HG03196 (cell line): ENCODE measurements at regions not wholly inside any gene's neighbourhood (a gene's known extent, or its start where the extent isn't known, plus 50 kb on each side); places are given as distances from the start of the nearest gene placed in this dataset.
"Not testable (repeated sequence)": the region's sequence is repeated elsewhere in the genome, so short reads cannot be mapped to it uniquely, and the experiment has no call there.

Experiments
- ATAC-seq: cut with Tn5 transposase; IDR thresholded peaks from one replicate; pipeline ENCODE4 v1.9.1; 2021; ENCODE audit not compliant: unreplicated experiment

DNA sequence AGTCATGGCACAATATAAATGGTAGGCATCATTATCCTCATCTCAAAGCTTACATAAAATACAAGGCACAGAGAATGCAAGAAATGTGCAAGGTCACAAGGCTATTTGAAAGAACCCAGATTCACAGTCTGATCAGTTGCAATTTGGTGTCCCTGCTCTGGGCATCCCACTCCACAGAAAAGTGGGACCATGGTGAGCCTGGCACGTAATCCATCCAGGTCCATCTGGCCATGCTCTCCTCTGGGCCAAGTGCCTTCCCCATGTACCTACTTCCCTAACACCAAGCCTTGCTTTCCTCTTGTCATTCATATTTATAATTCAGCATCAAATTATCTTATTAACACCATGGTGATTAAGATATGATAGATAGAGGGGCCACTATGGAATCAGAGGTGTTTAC is 390.0 kb downstream of the CDH11 start:
- no peak for ATAC-seq

DNA sequence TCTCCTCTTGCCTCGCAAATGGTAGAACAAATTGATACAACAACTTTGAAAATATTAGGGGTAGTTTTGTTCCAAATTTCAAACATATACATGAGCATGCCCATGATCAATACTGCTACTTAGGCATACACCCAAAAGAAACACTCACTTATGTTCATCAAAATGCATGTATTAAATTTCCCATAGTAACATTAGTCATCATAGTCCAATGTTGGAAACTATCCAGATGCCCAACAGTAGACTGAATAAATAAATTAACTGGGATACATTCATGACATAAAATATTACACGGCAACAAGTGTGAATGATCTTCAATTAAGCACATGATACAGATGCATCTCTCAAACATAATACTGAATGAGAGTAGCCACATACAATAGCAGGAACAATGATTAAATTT is 391.6 kb downstream of the CDH11 start:
- no peak for ATAC-seq

DNA sequence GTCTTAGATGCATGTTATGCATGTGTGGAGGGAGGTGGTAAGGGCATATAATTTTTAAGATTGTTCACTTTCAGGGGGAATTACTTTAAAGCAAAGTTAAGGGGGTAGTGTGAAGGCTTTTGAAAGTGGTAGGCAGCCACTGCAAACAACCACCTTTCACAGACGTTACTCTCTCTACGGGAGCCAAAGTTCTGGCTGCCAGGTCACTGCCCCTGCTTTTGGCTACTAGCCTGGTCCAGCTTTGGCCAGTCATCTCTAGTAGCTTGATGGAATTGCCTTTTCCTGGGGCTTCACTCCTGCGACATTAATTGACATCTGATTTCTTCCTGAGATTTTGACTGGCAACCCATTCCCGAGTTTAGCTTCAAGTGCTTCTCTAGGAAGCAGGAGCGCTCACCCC is 397.5 kb downstream of the CDH11 start:
- ATAC-seq, result no peak

DNA sequence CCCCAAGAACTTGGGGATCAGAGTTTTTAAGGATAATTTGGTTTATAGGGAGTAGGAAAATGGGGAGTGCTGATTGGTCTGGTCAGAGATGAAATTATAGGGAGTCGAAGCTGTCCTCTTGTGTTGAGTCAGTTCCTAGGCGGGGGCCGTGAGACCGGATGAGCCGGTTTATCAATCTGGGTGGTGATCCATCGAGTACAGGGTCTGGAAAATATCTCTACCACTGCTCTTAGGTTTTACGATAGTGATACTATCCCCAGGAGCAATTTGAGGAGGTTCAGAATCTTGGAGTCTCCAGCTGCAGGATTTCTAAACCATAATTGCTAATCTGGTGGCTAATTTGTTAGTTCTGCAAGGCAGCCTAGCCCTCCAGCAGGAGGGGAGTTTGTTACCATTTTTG is 403.4 kb downstream of the CDH11 start:
- ATAC-seq, result no peak

DNA sequence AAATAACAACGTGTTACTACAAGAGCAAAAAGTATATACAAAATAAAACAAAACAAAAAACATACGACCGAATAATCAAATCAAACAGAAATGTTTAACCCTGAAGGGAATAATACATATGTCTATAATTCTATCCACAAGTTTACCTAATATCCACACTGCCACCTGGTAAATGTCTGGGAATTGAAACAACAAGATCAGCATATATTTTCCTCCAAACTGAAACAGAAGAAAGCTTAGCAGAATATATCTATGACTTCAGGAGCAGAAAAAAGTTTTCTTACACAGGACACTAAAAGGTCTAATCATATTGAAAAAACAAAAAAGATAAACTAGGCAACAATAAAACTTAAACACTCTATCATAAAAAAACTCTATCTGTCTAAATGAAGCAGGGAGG is 404.0 kb downstream of the CDH11 start:
- no peak for ATAC-seq

DNA sequence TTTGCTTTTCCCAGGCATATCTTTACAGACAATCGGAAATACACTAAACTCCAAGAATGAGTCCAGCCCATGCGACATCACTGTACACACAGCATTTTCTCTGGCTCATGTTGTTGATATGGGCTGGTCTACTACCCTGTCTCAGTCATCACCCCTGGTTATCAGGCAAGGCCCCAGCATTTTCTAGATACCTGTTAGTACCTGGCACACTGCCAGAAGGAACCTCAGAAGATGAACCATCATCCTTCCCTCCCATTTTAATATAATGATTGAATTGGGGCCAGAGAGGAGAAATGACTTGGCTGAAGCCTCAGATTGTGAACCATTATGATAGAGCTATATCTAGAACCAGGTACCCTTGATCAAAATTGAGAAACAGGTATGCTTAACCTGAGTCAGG is 406.2 kb downstream of the CDH11 start:
- no peak for ATAC-seq

DNA sequence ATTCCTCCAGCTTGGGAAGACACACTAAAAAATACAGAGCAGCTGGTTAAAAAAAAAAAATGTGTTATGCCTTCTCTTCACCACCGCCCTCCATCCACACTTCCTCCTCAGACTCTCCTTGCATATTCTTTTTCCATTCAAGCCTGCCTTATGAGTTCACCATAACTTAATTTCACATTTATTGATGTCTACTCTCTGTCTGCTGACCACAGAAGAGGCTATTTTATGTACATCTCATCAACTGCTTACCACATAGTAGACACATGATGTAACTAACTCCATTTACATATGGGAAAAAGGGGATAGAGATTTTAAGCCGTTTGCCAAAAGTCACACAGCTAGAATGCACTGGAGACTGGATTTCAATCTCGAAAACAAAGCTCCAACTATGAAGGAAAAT is 409.8 kb downstream of the CDH11 start:
- no peak for ATAC-seq

DNA sequence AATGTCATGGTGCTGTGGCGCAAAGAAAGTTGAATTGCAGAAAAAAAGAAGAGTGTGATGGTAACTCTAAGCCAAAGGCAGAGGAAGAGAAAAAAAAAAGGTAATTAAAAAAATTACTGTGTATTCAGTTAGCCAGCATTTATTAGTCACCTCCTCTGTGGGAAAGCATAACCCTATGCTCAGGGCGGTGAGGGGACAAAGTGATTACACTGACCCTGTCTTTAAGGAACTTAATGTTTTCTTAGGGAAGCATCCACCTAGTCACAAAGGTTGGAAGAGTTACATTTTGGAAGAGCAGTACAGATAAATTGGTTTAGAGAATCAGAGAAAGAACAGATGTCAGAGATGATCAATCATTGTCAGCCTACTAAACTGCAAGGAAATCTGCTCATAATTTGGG is 410.3 kb downstream of the CDH11 start:
- ATAC-seq, result no peak

DNA sequence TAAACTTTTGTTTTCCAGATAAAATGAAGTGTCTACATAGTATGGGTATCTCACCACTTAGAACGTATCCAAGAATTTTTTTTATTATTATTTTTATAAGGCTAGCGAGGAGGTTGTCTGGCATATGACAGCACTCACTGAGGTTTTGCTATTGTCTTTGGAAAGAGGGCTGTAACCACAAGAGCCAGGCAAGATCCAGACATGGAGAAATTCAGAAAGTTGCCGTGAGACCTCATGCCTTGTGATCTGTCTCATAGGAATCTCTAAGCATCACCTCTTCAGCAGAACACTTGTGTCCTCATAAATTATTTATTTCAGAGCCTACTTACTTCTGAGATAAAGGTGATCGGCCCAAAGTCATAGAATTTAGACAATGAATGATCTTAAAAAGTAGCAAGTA is 410.8 kb downstream of the CDH11 start:
- ATAC-seq, result no peak

DNA sequence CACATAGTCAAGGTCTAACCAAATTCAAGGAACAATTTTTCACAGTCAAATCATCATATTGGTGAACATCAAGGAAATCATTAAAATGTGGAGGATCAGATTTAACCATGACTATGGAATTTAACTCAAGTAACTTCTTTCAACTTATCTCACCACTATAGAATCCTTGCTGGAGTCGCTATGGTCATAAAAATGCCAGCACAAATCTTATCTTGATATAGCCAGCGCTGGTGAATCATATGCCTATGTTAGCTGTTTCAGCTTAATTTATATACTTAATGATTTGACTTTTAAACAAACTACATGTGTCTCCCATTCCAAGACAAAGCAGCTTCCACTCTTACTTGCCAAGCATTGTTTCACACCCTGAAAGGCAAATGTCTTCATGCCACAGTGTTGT is 416.4 kb downstream of the CDH11 start:
- ATAC-seq, result no peak

DNA sequence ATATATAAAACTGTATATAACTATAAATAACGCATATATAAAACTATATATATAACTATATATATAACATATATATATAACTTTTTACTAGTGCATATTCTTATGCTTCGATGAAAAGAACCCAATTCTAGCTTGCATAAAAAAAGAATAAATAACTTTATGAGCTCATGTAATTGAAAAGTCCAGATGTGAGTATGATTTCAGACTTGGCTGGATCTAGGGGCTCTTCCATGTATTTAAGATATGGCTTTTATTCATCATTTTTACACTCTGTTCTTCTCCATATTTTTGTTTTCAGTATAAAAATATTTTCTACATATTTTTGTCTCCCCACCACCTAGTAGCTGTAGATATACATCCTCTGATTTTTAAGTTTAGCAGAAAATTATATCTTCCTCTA is 417.5 kb downstream of the CDH11 start:
- no peak for ATAC-seq

DNA sequence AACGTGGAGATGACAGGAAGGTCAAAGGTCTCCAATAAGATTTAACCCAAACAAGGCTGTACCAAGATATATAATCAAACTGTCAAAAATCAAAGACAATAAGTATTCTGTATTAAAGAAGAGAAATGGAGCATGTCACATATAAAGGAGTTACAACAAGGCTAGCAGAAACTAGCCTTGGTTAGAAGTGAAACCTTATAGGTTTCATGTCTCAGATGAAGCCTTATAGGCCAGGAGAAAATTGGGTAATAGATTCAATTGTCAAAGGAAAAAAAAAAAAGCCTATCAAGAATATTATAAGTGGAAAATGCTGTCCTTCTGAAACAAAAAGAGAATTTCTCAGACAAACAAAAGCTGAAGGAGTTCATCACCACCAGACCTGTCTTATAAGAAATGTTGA is 419.4 kb downstream of the CDH11 start:
- ATAC-seq, result no peak

DNA sequence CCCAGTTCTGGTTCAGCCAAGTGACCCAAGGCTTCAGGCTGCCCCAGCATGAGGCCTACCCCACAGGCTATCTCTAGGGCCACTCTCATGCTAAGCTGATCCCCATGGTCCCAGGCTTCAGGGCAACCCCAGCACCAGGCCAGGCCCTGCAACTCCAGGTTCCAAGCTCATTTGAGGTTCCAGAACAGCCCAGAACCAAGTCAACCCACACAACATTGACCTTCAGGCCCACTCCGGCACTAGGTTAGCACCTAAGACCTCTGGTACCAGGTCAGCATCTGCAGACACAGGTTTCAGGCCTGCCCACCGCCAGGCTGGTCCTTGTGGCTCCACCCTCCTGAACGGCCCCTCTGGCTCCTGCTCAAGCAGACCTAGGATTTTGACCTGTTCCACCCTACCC is 421.2 kb downstream of the CDH11 start:
- no peak for ATAC-seq

DNA sequence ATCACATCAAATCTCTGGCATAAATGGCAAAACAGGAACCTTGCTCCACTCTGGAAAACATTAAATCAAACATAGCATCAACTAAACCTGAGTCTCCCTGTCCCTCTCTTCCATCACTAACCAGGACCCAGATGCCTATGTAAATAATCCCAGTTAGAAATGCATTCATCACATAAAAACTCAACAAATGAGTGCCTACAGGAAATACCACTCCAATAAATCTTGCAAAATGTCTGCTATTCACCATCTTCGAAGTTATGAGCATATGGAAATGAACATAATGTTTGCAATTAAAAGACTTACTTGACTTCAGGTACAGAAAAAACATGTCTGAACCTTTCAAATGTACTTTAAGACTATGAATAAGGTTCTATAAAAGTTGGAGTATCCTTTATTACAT is 425.0 kb downstream of the CDH11 start:
- ATAC-seq, result no peak

DNA sequence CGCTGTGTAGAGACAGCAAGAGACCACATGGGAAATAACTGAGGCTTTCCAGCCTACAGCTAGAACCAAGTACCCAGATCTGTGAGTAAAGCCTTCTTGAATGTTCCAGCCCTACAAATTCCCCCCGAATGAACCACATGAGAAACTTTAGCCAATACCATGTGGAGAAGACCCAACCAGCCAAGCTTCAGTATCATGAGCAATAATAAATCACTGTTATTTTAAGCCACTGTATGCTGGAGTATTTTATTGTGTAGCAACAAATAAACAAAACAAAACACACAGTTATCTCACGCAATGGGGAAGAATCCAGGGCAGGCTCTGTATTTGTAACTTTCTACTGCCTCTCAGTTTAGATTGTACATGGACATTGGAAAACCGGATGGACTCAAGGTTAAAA is 426.2 kb downstream of the CDH11 start:
- no peak for ATAC-seq

DNA sequence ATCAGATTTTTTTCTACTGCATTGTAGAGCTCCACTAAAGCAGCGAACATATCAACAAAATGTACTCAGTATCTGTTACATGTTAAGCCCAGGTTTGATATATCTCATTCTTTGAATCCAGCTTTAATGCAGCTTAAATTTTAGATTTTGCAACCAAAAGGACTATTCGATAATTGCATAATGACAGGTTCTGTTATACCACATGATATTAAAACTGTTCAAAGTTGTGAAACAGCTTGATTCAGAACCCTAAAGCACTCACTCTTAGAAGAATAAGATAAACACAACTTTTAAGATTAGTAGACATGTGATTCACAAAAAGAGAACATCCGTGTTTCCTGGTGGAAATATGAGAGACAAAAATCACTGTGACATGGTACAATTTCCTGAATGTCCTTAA is 427.9 kb downstream of the CDH11 start:
- no peak for ATAC-seq

DNA sequence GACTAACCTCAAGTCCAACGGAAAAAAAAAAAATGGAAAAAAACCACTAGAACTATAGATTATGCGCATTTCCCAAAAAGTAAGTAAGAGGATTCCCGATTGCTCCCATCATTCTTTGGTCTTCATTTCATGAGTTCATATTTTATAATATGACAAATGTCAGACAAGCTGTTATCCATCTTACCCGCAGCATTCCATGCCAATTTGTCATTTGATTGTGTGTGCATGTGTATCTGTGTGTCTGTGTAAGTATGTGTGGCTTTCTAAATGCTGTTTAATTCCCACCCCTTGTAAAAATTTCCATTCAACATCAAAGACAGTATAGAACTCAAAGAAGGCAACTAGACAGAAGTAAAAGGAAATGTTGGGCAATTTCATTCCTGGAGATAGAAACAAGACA is 434.1 kb downstream of the CDH11 start:
- ATAC-seq, result no peak

DNA sequence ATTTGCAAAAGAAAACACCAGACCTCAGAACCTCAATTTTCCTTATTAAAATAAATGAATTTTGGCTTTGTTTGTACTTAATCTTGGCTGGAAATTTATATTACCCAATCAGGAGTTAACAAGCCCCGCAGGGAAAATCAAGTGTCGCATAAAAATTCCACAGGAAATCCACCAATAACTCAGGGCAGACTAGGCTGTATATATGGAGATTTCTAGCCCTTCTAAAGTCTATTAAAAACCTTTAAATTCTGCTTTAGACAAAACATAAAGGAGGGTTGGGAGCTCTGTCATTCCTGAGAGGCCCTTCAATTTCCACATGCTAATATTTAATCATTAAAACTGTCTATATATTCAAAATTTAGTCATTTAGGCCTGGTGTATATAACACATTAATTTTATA is 434.7 kb downstream of the CDH11 start:
- ATAC-seq, result no peak

DNA sequence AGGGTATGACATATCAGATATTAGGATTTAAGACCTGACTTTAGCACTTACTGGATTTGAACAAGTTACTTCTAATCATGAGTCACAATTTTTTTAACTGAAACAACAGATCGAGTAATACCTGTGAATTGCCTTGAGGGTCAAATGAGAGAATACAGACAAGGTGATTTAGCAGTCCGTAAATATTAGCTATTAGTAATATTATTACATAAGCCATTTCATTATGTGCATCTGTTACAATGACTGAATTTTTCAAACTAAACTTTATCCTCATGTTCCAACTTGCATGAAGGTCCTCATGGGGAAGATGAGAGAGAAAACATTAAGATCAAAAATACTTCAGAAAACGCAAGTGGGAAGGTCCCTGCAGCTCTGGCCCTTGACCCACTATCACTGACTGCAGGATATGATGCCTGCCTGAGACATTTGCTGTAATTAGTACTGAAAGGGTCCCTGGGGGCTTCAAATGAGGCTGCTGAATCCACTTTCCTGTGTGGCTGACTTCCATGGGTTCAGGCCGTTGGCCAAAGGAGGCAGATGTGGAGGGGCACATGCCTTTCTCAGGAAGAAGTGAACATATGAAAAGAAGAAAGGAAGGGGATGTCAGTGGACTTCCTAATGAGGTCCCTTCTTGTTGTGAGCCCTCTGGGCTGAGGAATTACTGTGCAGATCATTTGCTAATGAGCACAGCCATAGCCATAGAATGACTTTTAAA is 441.7 kb downstream of the CDH11 start:
- no peak for ATAC-seq

DNA sequence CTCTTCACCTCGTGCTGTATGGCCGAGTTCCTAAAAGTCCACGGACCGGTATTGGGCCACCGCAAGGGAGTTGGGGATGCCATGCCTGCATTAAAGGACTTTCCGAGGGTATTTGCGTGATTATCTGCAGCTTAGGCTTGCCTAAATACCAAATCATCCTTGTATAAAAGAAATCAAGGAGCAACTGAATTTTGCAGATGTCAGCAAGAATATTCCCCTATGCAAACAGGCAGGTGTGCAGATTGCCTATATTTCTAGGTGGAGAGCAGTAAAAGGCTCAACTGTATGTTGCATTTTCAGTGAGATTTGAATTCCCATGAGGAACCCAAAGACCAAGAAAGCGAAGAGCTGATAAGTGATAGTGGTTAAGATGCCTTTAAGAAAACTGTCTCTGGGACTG is 452.3 kb downstream of the CDH11 start:
- no peak for ATAC-seq

DNA sequence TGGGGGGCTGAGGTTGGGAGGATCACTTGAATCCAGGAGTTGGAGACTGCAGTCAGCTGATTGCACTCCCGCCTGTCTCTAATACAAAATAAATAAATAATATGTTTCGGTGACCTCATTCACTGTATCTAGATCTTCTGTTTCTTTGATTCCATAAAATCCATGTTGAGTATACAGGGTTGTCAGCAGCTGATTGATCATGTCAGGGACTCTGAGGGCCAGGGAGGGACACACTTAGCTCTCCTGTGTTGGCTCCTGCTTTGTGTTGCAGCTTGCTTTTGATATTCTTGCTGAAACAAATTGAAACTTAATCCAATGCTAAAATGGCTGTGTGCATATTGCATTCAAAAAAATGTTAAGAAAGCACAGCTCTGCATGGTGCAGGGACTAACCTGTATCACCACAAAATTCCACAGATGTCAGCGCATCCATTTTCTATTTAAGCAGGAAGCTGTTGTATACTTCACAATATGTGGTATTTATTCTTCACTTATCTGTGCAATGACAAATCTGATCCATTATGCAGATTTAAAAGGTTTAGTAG is 454.5 kb downstream of the CDH11 start:
- ATAC-seq, result no peak

DNA sequence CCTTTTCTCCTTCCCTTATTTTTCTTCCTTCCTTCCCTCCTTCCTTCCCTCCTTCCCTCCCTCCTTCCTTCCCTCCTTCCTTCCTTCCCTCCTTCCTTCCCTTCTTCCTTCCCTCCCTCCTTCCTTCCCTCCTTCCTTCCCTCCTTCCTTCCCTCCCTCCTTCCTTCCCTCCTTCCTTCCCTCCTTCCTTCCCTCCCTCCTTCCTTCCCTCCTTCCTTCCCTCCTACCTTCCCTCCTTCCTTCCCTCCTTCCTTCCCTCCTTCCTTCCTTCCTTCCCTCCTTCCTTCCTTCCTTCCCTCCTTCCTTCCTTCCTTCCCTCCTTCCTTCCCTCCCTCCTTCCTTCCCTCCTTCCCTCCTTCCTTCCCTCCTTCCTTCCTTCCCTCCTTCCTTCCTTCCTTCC is 459.6 kb downstream of the CDH11 start:
- ATAC-seq, result not testable (repeated sequence)

DNA sequence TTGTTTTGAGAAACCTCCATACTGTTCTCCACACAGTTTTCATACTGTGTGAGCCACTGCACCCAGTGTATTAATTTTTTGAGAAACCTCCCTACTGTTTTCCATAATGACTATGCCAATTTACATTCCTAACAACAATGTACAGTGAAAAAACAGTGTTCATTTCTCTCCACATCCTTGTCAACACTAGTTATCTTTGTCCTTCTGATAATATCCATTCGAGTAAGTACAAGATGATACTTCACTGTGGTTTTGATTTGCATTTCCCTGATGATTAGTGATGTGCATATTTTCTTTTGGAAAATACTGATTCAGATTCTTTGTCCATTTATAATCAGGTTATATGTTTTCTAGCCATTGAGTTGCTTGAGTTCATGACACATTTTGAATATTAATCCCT is 462.0 kb downstream of the CDH11 start:
- ATAC-seq, result no peak
